Thymus (tissue), 11 donors: ENCODE measurements at regions not wholly inside any gene's neighbourhood (a gene's known extent, or its start where the extent isn't known, plus 50 kb on each side); places are given as distances from the start of the nearest gene placed in this dataset.

Source experiments
- DNase-seq, 9 donors: peaks; one replicate each; pipeline ENCODE4 v3.0.0-alpha.2; 2013; ENCODE audit warnings: low spot score in 9 of 9, low read depth in 6 of 9, missing footprints in 1 of 9
- H3K27ac ChIP-seq, 2 donors: one replicate each; pipeline ENCODE4 v1.5.1; 2013; ENCODE audit warnings: control low read depth in 1 of 2, low read depth in 1 of 2, low read length in 1 of 2, mild to moderate bottlenecking in 1 of 2, moderate library complexity in 1 of 2
- H3K27me3 ChIP-seq, 2 donors: one replicate each; pipeline ENCODE4 v1.5.1; 2013; ENCODE audit warnings: low read length in 1 of 2; ENCODE audit not compliant: control insufficient read depth in 2 of 2, insufficient read depth in 1 of 2
- H3K36me3 ChIP-seq, 2 donors: one replicate each; pipeline ENCODE4 v1.5.1; 2013; ENCODE audit warnings: low read length in 1 of 2, mild to moderate bottlenecking in 1 of 2, moderate library complexity in 1 of 2; ENCODE audit not compliant: control insufficient read depth in 2 of 2, insufficient read depth in 2 of 2
- H3K4me1 ChIP-seq, 2 donors: one replicate each; pipeline ENCODE4 v1.5.1; 2013; ENCODE audit warnings: low read length in 2 of 2; ENCODE audit not compliant: control insufficient read depth in 2 of 2, insufficient read depth in 2 of 2
- H3K4me3 ChIP-seq, 2 donors: one replicate each; pipeline ENCODE4 v1.5.1; 2013; ENCODE audit warnings: low read length in 2 of 2, control low read depth in 1 of 2, mild to moderate bottlenecking in 1 of 2
- H3K9me3 ChIP-seq, 2 donors: one replicate each; pipeline ENCODE4 v1.5.1; 2013; ENCODE audit warnings: low read length in 1 of 2, mild to moderate bottlenecking in 1 of 2; ENCODE audit not compliant: control insufficient read depth in 2 of 2, insufficient read depth in 1 of 2
- WGBS: extraction: QIAGEN DNeasy Blood & Tissue Kit; methylation state at CpG from one replicate; pipeline ENCODE4 v1.1.7; 2013; 5-methylcytosine and 5-hydroxymethylcytosine counted together
- donor health status: healthy.

- Histone ChIP-seq H3K4me3 (no peak overlapping the region), H3K27ac (no peak overlapping the region), H3K27me3 (no peaks in the 10 kb centered on the region), H3K4me1 (no peaks in the 10 kb centered on the region), H3K9me3 (no peaks in the 10 kb centered on the region), H3K36me3 (no peaks in the 10 kb centered on the region)
- DNase-seq = no peak
- 75% methylated on average over 3 of the region's 3 CpGs for WGBS
These were observed 211.9 kb downstream of the DCAF12L2 start for GRCh38 chrX:125954236-125954635.

GRCh38 chrX:125977851-125978250 is 188.2 kb downstream of the DCAF12L2 start:
- Histone ChIP-seq H3K9me3 (peaks cover 0 to 3% of the 10 kb centered on the region in 2 donors), H3K27me3 (no peaks in the 10 kb centered on the region), H3K4me3 (no peak overlapping the region), H3K36me3 (no peaks in the 10 kb centered on the region), H3K27ac (no peak overlapping the region), H3K4me1 (no peaks in the 10 kb centered on the region)
- DNase-seq = no peak
- WGBS = 88% methylated on average over 2 of the region's 2 CpGs

DNA sequence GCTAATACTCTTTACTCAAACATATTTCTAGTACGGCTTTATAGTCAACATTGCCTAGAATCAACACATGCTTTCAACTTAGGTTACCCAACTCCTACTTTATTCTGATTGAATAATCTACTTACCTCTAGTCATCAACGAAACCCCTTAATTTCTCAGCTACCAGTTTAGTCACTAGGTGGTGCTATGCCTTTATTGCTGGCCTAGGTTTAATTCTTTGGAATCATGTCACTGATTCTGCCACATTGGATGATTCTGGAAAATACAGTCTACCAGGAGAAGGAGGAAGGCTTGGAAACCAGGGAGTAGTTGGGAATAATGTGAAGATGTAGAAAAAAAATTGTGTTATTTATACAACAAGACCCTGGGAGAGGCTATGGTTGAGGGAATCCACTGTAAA is 167.7 kb downstream of the DCAF12L2 start:
- no peak for DNase-seq
- Histone ChIP-seq H3K9me3 (no peaks in the 10 kb centered on the region), H3K27me3 (no peaks in the 10 kb centered on the region), H3K27ac (no peak overlapping the region), H3K36me3 (no peaks in the 10 kb centered on the region), H3K4me1 (no peaks in the 10 kb centered on the region), H3K4me3 (no peak overlapping the region)
- WGBS = 4% methylated on average over 2 of the region's 2 CpGs

DNA sequence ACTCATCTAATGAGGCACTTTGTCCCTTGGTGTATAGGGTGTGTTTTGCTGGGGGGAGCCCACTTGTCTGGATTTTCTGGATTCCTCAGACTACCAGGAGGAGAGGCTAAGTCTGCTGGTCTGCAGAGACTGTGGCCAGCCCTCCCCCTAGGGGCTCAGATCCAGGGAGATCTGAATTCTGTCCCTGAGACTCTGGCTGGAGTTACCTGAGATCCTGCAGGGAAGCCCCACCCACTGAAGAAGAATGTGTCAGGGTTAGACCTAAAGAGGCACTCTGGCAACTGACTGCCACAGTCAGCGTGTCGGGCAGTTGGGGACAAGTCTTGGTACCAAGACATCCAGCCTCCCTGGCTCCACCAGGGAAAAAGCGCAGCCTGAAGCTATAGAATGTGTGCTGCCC is 138.9 kb downstream of the DCAF12L2 start:
- no peaks in the 10 kb centered on the region for H3K36me3 ChIP-seq
- peaks cover 0 to 7% of the 10 kb centered on the region in 2 donors for H3K9me3 ChIP-seq
- 94% methylated on average over 3 of the region's 3 CpGs for WGBS
- no peak for DNase-seq
- H3K4me3 ChIP-seq = no peak overlapping the region
- H3K27me3 ChIP-seq = no peaks in the 10 kb centered on the region
- no peak overlapping the region for H3K27ac ChIP-seq
- H3K4me1 ChIP-seq = no peaks in the 10 kb centered on the region

- H3K9me3 ChIP-seq = peaks cover 0 to 7% of the 10 kb centered on the region in 2 donors
- H3K27ac ChIP-seq = no peak overlapping the region
- no peaks in the 10 kb centered on the region for H3K4me1 ChIP-seq
- no peaks in the 10 kb centered on the region for H3K27me3 ChIP-seq
- WGBS = 94% methylated on average over 4 of the region's 4 CpGs
- no peaks in the 10 kb centered on the region for H3K36me3 ChIP-seq
- no peak for DNase-seq
- no peak overlapping the region for H3K4me3 ChIP-seq
These were observed 136.1 kb downstream of the DCAF12L2 start for GRCh38 chrX:126030021-126030420.

GRCh38 chrX:126063984-126064383 is 102.1 kb downstream of the DCAF12L2 start:
- DNase-seq = no peak
- H3K4me1 ChIP-seq = no peaks in the 10 kb centered on the region
- no peak overlapping the region for H3K4me3 ChIP-seq
- H3K27ac ChIP-seq = no peak overlapping the region
- H3K9me3 ChIP-seq = peaks cover 0 to 15% of the 10 kb centered on the region in 2 donors
- 95% methylated on average over 4 of the region's 4 CpGs for WGBS
- no peaks in the 10 kb centered on the region for H3K27me3 ChIP-seq
- H3K36me3 ChIP-seq = no peaks in the 10 kb centered on the region

DNA sequence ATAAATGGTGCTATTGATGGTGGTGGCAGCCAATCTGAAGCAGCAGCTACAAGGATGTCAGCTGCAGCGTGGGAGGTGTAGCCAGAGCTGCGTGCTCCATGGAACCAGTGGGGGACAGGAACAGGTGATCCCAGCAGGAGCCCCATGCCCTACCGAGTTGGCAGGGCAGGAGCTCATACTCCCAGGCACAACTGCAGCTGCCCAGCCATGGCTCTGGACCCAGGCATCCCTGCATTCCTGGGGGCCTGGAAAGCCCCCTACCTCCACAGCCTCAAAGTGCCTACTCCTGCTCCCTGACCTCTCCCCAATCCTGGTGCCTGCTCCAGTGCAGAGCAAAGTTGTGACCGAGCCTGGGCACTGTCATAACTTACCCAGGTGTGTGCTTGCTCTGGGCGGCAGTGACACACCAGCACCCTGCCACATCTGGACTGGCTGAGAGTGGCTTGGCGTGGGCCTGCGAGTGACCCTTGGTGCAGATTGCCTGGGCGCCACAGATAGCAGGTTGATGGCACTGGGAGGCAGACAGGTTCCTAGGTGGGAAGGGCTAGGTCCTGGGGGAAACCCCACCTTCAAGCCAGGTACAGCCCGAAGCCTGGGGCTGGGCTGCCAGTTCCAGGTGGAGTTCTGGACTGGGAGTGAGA is 101.1 kb downstream of the DCAF12L2 start:
- 93% methylated on average over 9 of the region's 9 CpGs for WGBS
- H3K36me3 ChIP-seq = no peaks in the 10 kb centered on the region
- H3K27me3 ChIP-seq = no peaks in the 10 kb centered on the region
- H3K4me1 ChIP-seq = no peaks in the 10 kb centered on the region
- no peak overlapping the region for H3K27ac ChIP-seq
- H3K4me3 ChIP-seq = no peak overlapping the region
- no peak for DNase-seq
- H3K9me3 ChIP-seq = peaks cover 0 to 15% of the 10 kb centered on the region in 2 donors

DNA sequence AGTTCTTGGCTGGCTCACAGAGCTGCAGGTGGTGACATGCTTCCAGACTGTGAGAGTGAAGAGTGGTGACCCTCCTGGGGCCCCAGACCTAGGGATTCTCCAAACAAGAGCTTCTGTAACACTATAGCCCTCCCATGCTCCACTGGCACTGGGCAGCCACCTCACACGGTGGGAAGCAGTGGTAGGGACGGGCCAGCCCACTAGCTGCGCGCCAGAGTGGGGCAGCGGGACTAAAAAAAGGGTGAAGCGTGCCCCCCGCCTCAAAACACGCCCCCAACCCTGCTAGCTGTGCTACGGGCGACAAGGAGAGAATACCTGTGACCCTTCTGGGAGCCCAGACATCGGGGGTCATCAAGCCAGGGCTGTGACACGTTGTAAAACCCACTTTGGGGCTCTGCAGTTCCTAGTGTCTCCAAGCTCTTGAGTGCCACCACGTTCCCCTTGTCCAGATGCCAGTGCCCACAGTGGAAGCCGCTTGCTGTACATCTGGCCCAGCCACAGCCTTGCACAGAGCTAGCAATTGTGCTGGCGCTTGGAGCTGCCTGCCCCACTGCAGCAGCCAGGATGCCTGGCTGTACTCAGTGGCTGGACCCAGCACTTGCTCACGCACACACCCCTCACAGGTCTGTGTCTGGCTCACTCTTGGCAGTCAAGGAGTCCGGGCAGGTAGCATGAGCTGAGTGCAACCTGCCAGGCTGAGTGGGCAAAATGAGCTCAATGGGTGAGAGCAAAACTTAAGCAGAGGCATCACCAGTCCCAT is 100.0 kb downstream of the DCAF12L2 start:
- H3K27me3 ChIP-seq = no peaks in the 10 kb centered on the region
- H3K4me1 ChIP-seq = no peaks in the 10 kb centered on the region
- WGBS = 89% methylated on average over 17 of the region's 17 CpGs
- no peaks in the 10 kb centered on the region for H3K36me3 ChIP-seq
- H3K27ac ChIP-seq = no peak overlapping the region
- no peak overlapping the region for H3K4me3 ChIP-seq
- H3K9me3 ChIP-seq = peaks cover 0 to 15% of the 10 kb centered on the region in 2 donors
- DNase-seq = no peak
